Smooth muscle cell (in vitro differentiated cells): ENCODE measurements at regions not wholly inside any gene's neighbourhood (a gene's known extent, or its start where the extent isn't known, plus 50 kb on each side); places are given as distances from the start of the nearest gene placed in this dataset.
A peak's percentile ranks its signal among the peaks of the same experiment; 100 is the strongest.
"Not testable (repeated sequence)": the region's sequence is repeated elsewhere in the genome, so short reads cannot be mapped to it uniquely, and the experiment has no call there.

Source experiments
- DNase-seq: peaks from one replicate; lab custom pipeline; 2025; ENCODE audit not compliant: unreplicated experiment; lab: John Stamatoyannopoulos, UW
- H2AFZ ChIP-seq: fragments of 200-600 bp; sonication (generic); 2 replicates; pipeline ENCODE4 v1.6.0; 2016; ENCODE audit warnings: antibody characterized with exemption, low read depth, mild to moderate bottlenecking
- H3F3A ChIP-seq: fragments of 200-600 bp; sonication (generic); 2 replicates; pipeline ENCODE4 v1.6.0; 2017; ENCODE audit warnings: antibody characterized with exemption, low read depth
- H3K27ac ChIP-seq: fragments of 200-600 bp; sonication (generic); 2 replicates; pipeline ENCODE4 v1.5.1; 2016; ENCODE audit warnings: low read depth, mild to moderate bottlenecking
- H3K27me3 ChIP-seq: fragments of 200-600 bp; sonication (generic); 2 replicates; pipeline ENCODE4 v1.6.1; 2016; ENCODE audit warnings: low read depth, mild to moderate bottlenecking
- H3K36me3 ChIP-seq: fragments of 200-600 bp; sonication (generic); 2 replicates; pipeline ENCODE4 v1.5.1; 2016; ENCODE audit warnings: low read depth
- H3K4me1 ChIP-seq: fragments of 200-600 bp; sonication (generic); 2 replicates; pipeline ENCODE4 v1.5.1; 2016; ENCODE audit warnings: low read depth
- H3K4me2 ChIP-seq: fragments of 200-600 bp; sonication (generic); 2 replicates; pipeline ENCODE4 v1.6.0; 2016; ENCODE audit warnings: mild to moderate bottlenecking
- H3K4me3 ChIP-seq: fragments of 200-600 bp; sonication (generic); 2 replicates; pipeline ENCODE4 v1.5.1; 2016; ENCODE audit warnings: mild to moderate bottlenecking
- H3K79me2 ChIP-seq: fragments of 200-600 bp; sonication (generic); 2 replicates; pipeline ENCODE4 v1.6.0; 2016; ENCODE audit warnings: low read depth, mild to moderate bottlenecking
- H3K9ac ChIP-seq: fragments of 200-600 bp; sonication (generic); 2 replicates; pipeline ENCODE4 v1.6.0; 2016; ENCODE audit warnings: low read depth
- H3K9me3 ChIP-seq: fragments of 200-600 bp; sonication (generic); replicated peaks from 2 replicates; pipeline ENCODE4 v1.5.1; 2016; ENCODE audit warnings: low read depth
- H4K20me1 ChIP-seq: fragments of 200-600 bp; sonication (generic); 2 replicates; pipeline ENCODE4 v1.6.0; 2016; ENCODE audit warnings: low read depth
- CTCF ChIP-seq: fragments of 200-600 bp; sonication (generic); IDR thresholded peaks from 2 replicates; pipeline ENCODE4 v1.5.1; 2017; ENCODE audit warnings: borderline replicate concordance, mild to moderate bottlenecking, antibody characterized with exemption; ENCODE audit not compliant: insufficient read depth, poor library complexity, severe bottlenecking
- WGBS: methylation state at CpG from one replicate; pipeline ENCODE4 v1.1.7; 2016; ENCODE audit warnings: low lambda C conversion rate; 5-methylcytosine and 5-hydroxymethylcytosine counted together

DNA sequence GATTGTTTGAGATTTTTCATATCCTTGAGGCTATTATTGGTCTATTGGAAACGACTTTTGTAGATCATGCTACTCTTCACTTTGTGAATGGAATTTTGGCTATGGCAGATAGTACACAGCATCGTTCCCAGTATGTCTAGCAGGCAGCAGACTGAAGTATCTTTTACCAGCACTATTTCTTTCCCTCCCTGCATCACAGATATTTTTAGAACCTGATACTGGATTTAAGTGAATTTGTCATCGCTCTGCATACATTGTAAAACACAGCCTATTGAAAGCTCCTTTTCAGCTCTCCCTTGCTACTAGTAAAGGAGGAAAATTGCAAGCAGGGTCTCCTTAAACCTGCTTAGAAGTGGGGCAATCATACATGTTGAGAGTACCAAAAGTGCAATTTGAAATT, 133.6 kb downstream of the LUZP4 start:
- no peaks in the 10 kb centered on the region for H3K27me3 ChIP-seq
- H3K4me3 ChIP-seq: no peak overlapping the region
- H3F3A ChIP-seq: no peaks in the 10 kb centered on the region
- no peaks in the 10 kb centered on the region for H4K20me1 ChIP-seq
- no peak for TF ChIP-seq CTCF
- H3K79me2 ChIP-seq: no peaks in the 10 kb centered on the region
- peaks cover 10% of the 10 kb centered on the region for H3K4me1 ChIP-seq
- 52% methylated on average over 3 of the region's 3 CpGs for WGBS
- H3K27ac ChIP-seq: no peak overlapping the region
- H3K4me2 ChIP-seq: peak overlapping the region; percentile 31
- H3K9ac ChIP-seq: no peak overlapping the region
- DNase-seq: no peak
- H3K9me3 ChIP-seq: no peaks in the 10 kb centered on the region
- peak overlapping the region; percentile 3 for H2AFZ ChIP-seq
- H3K36me3 ChIP-seq: no peaks in the 10 kb centered on the region

- Histone ChIP-seq H3K4me1 (peaks cover 12% of the 10 kb centered on the region), H3K36me3 (no peaks in the 10 kb centered on the region), H3K4me3 (no peak overlapping the region), H3K9me3 (no peaks in the 10 kb centered on the region), H3K4me2 (no peak overlapping the region), H3F3A (no peaks in the 10 kb centered on the region), H3K79me2 (no peaks in the 10 kb centered on the region), H4K20me1 (no peaks in the 10 kb centered on the region), H3K27ac (no peak overlapping the region), H3K9ac (no peak overlapping the region), H3K27me3 (no peaks in the 10 kb centered on the region), H2AFZ (no peak overlapping the region)
- no peak for TF ChIP-seq CTCF
- 88% methylated on average over 6 of the region's 6 CpGs for WGBS
- no peak for DNase-seq
These were observed 135.6 kb upstream of the PLS3 start for GRCh38 chrX:115425359-115425758.

GRCh38 chrX:115427861-115428410, 133.0 kb upstream of the PLS3 start:
- Histone ChIP-seq H3K9ac (no peak overlapping the region), H2AFZ (no peak overlapping the region), H3K36me3 (no peaks in the 10 kb centered on the region), H3F3A (no peaks in the 10 kb centered on the region), H3K27me3 (no peaks in the 10 kb centered on the region), H4K20me1 (no peaks in the 10 kb centered on the region), H3K4me1 (peaks cover 12% of the 10 kb centered on the region), H3K4me3 (no peak overlapping the region), H3K9me3 (no peaks in the 10 kb centered on the region), H3K4me2 (no peak overlapping the region), H3K27ac (no peak overlapping the region), H3K79me2 (no peaks in the 10 kb centered on the region)
- no peak for TF ChIP-seq CTCF
- no peak for DNase-seq
- 66% methylated on average over 2 of the region's 2 CpGs for WGBS

DNA sequence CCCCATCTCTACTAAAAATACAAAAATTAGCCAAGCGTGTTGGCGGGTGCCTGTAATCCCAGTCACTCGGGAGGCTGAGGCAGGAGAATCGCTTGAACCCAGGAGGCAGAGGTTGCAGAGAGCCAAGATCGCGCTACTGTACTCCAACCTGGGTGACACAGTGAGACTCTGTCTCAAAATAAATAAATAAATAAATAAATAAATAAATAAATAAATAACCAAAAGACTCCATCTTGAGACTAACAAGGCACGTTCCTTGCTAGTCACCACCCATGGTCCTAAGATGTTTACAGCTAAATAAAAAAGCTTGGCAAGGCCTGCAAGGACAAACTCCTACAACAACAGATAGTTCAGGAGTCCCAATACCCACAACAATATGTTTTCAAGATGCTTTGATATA, 126.1 kb upstream of the PLS3 start:
- over 99% methylated on average over 7 of the region's 7 CpGs for WGBS
- not testable (repeated sequence) for H3K9me3 ChIP-seq, H3K4me2 ChIP-seq, H3F3A ChIP-seq, DNase-seq, H3K4me3 ChIP-seq, H4K20me1 ChIP-seq, H3K4me1 ChIP-seq, H3K27ac ChIP-seq, H3K36me3 ChIP-seq, H3K79me2 ChIP-seq, H3K9ac ChIP-seq, H3K27me3 ChIP-seq, H2AFZ ChIP-seq
